ENCODE measurements at regions not wholly inside any gene's neighbourhood (a gene's known extent, or its start where the extent isn't known, plus 50 kb on each side); places are given as distances from the start of the nearest gene placed in this dataset.

DNA sequence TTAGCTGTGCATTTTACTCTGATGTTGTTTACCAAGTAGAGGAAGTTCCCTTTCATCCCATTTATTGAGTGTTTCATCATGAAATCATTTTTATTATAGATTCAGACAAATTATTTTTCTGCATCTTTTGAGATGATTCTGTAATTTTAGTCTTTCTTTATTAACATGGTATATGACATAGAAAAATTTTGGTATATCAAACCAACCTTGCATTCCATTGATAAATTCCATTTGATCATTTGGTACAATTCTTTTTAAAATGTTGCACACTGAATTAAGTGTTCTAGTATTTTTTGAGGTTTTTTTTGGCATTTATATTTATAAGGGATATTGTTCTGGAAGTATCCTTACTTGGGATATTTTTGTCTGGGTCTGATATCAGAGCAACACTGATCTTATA, 308.4 kb downstream of the DLEU7 start:
- Histone ChIP-seq H3K36me3 (ENCODE audit: insufficient read depth, low read length) (no peaks in the 10 kb centered on the region), H3K9ac (ENCODE audit: low read depth, low read length) (no peak overlapping the region), H4K20me1 (ENCODE audit: insufficient read depth, low read length) (no peaks in the 10 kb centered on the region), H3K4me2 (ENCODE audit: insufficient read depth, low read length) (no peak overlapping the region), H3K4me1 (ENCODE audit: insufficient read depth, low read length) (peaks cover 10% of the 10 kb centered on the region), H3K79me2 (ENCODE audit: insufficient read depth, low read length) (no peaks in the 10 kb centered on the region), H3K27me3 (ENCODE audit: insufficient read depth, low read length, poor library complexity) (no peaks in the 10 kb centered on the region), H2AFZ (ENCODE audit: low read depth, low read length) (no peak overlapping the region), H3K27ac (ENCODE audit: low read length) (no peak overlapping the region), H3K4me3 (ENCODE audit: low read depth in 1 of 2, low read length in 2 of 2) (no peak overlapping the region), H3K9me3 (ENCODE audit: insufficient read depth, low read length, severe bottlenecking) (peaks cover 46% of the 10 kb centered on the region)
- DNase-seq = no peak
- TF ChIP-seq CTCF (IDR thresholded peaks at IDR 0.05; ENCODE audit: borderline replicate concordance, extremely low read depth, low read length, poor library complexity, severe bottlenecking) (no peak), EZH2 (IDR thresholded peaks at IDR 0.05; ENCODE audit: borderline replicate concordance, low read depth, low read length, severe bottlenecking) (no peak)
- ATAC-seq (ENCODE audit: insufficient read depth, low read depth) = no peak

DNA sequence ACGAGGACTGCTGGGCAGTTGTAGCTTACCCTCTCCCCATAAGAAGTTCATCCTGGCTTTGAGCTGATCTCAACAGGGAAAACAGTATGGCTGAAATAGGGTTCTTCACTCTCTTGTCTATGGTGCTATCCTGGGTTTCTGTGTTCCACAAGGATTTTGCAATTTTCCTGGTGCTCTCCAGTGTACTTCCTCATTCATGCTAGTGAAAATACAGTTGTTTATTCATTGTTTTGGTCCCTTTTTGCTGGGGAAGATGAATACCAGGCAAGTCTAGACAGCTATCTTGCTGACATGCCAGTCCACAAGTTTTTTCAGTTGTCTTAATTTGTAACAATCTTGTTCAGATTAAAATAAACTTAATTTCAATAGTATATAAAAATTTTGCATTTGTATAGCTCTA, 306.5 kb downstream of the DLEU7 start:
- H3K4me1 ChIP-seq (ENCODE audit: insufficient read depth, low read length) = no peaks in the 10 kb centered on the region
- TF ChIP-seq EZH2 (IDR thresholded peaks at IDR 0.05; ENCODE audit: borderline replicate concordance, low read depth, low read length, severe bottlenecking) (no peak), CTCF (IDR thresholded peaks at IDR 0.05; ENCODE audit: borderline replicate concordance, extremely low read depth, low read length, poor library complexity, severe bottlenecking) (no peak)
- H3K79me2 ChIP-seq (ENCODE audit: insufficient read depth, low read length) = no peaks in the 10 kb centered on the region
- H3K9ac ChIP-seq (ENCODE audit: low read depth, low read length) = no peak overlapping the region
- no peaks in the 10 kb centered on the region for H3K36me3 ChIP-seq (ENCODE audit: insufficient read depth, low read length)
- H3K4me2 ChIP-seq (ENCODE audit: insufficient read depth, low read length) = no peak overlapping the region
- ATAC-seq (ENCODE audit: insufficient read depth, low read depth) = no peak
- no peak overlapping the region for H2AFZ ChIP-seq (ENCODE audit: low read depth, low read length)
- H3K4me3 ChIP-seq (ENCODE audit: low read depth in 1 of 2, low read length in 2 of 2) = no peak overlapping the region
- no peak overlapping the region for H3K27ac ChIP-seq (ENCODE audit: low read length)
- no peaks in the 10 kb centered on the region for H3K27me3 ChIP-seq (ENCODE audit: insufficient read depth, low read length, poor library complexity)
- peaks cover 46% of the 10 kb centered on the region for H3K9me3 ChIP-seq (ENCODE audit: insufficient read depth, low read length, severe bottlenecking)
- no peak for DNase-seq
- H4K20me1 ChIP-seq (ENCODE audit: insufficient read depth, low read length) = no peaks in the 10 kb centered on the region

GRCh38 chr13:50539791-50540530, 303.5 kb downstream of the DLEU7 start:
- no peaks in the 10 kb centered on the region for H3K79me2 ChIP-seq (ENCODE audit: insufficient read depth, low read length)
- H3K9me3 ChIP-seq (ENCODE audit: insufficient read depth, low read length, severe bottlenecking) = peaks cover 35% of the 10 kb centered on the region
- H3K36me3 ChIP-seq (ENCODE audit: insufficient read depth, low read length) = no peaks in the 10 kb centered on the region
- no peaks in the 10 kb centered on the region for H3K4me1 ChIP-seq (ENCODE audit: insufficient read depth, low read length)
- TF ChIP-seq CTCF (IDR thresholded peaks at IDR 0.05; ENCODE audit: borderline replicate concordance, extremely low read depth, low read length, poor library complexity, severe bottlenecking) = no peak
- TF ChIP-seq EZH2 (IDR thresholded peaks at IDR 0.05; ENCODE audit: borderline replicate concordance, low read depth, low read length, severe bottlenecking) = no peak
- H3K27me3 ChIP-seq (ENCODE audit: insufficient read depth, low read length, poor library complexity) = no peaks in the 10 kb centered on the region
- ATAC-seq (ENCODE audit: insufficient read depth, low read depth) = no peak
- no peaks in the 10 kb centered on the region for H4K20me1 ChIP-seq (ENCODE audit: insufficient read depth, low read length)
- H2AFZ ChIP-seq (ENCODE audit: low read depth, low read length) = no peak overlapping the region
- no peak for DNase-seq
- no peak overlapping the region for H3K4me3 ChIP-seq (ENCODE audit: low read depth in 1 of 2, low read length in 2 of 2)
- H3K9ac ChIP-seq (ENCODE audit: low read depth, low read length) = no peak overlapping the region
- H3K4me2 ChIP-seq (ENCODE audit: insufficient read depth, low read length) = no peak overlapping the region
- H3K27ac ChIP-seq (ENCODE audit: low read length) = no peak overlapping the region
